K562 (cell line): ENCODE measurements at regions not wholly inside any gene's neighbourhood (a gene's known extent, or its start where the extent isn't known, plus 50 kb on each side); places are given as distances from the start of the nearest gene placed in this dataset.

Experiments used
- ATAC-seq: fragments of 200-7000 bp; cut with Tn5 transposase; 3 replicates; pipeline ENCODE4 v1.9.1; 2020; ENCODE audit warnings: moderate library complexity
- BruUV-seq: library from RNA; stranded (reverse); fragments of 400-500 nt; replicated peaks from 2 replicates; lab custom pipeline; 2021; lab: Mats Ljungman, UMichigan
- CTCF ChIA-PET: fragments of 300-600 bp; formaldehyde crosslinking; extraction: SDS; loops from one replicate; lab custom pipeline; 2021; ENCODE audit warnings: low intra/inter-chr PET ratio; lab: Yijun Ruan, JAX
- POLR2A ChIA-PET: fragments of 300-600, 350-650 bp; sonication (Branson Sonifier 250); formaldehyde crosslinking; extraction: SDS; loops from one replicate; lab custom pipeline; 2021; ENCODE audit warnings: antibody characterized with exemption, inconsistent platforms; lab: Yijun Ruan, JAX
- DNase-seq, 4 experiments: peaks; one replicate each; pipeline versions ENCODE4 v3.0.0 to v3.0.0-alpha.2; 2011 to 2018; ENCODE audit warnings: low spot score in 3 of 4, mixed read lengths in 3 of 4; ENCODE audit errors: extremely low read depth in 1 of 4
- FAIRE-seq: peaks from 2 replicates; lab custom pipeline; 2011; peaks lifted over from hg19 to GRCh38; lab: Jason Lieb, UNC
- H2AFZ ChIP-seq: 2 replicates; pipeline ENCODE4 v1.6.0; 2011; ENCODE audit warnings: low read depth, low read length, control low read depth, inconsistent platforms
- H3K27ac ChIP-seq: fragments of 200-600 bp; 3 replicates; pipeline ENCODE4 v1.8.0; 2011; ENCODE audit warnings: low read depth, mild to moderate bottlenecking, control low read depth, inconsistent platforms, low read length, moderate library complexity, mixed read lengths; ENCODE audit errors: extremely low read depth
- H3K27me3 ChIP-seq, 2 experiments: fragments of 300-600 bp in 1 of 2; 2 replicates in 1 of 2; 3 replicates in 1 of 2; pipeline versions ENCODE4 v1.6.0 to v1.8.0; 2011; ENCODE audit warnings: inconsistent platforms in 2 of 2, low read length in 2 of 2, mild to moderate bottlenecking in 1 of 2, mixed read lengths in 1 of 2, moderate library complexity in 1 of 2; ENCODE audit not compliant: control insufficient read depth in 2 of 2, insufficient read depth in 2 of 2
- H3K36me3 ChIP-seq: fragments of 300-600 bp; 3 replicates; pipeline ENCODE4 v1.8.0; 2011; ENCODE audit warnings: mild to moderate bottlenecking, low read length, inconsistent platforms; ENCODE audit not compliant: control insufficient read depth, insufficient read depth
- H3K4me1 ChIP-seq, 2 experiments: fragments of 200-600 bp in 1 of 2; replicated peaks in 1 of 2; 2 replicates in 1 of 2; 3 replicates in 1 of 2; pipeline versions ENCODE4 v1.5.1 to v1.8.0; 2011; ENCODE audit warnings: inconsistent platforms in 2 of 2, low read length in 2 of 2, mild to moderate bottlenecking in 1 of 2, mixed read lengths in 1 of 2, moderate library complexity in 1 of 2; ENCODE audit not compliant: control insufficient read depth in 2 of 2, insufficient read depth in 2 of 2
- H3K4me2 ChIP-seq: 2 replicates; pipeline ENCODE4 v1.6.1; 2011; ENCODE audit warnings: low read length, control low read depth, inconsistent platforms, mixed read lengths; ENCODE audit not compliant: insufficient read depth
- H3K4me3 ChIP-seq: fragments of 200-600 bp; sonication (generic), shearing (Covaris generic); 2 replicates; pipeline ENCODE4 v1.5.1; 2016; ENCODE audit warnings: control low read depth, inconsistent platforms
- H3K79me2 ChIP-seq: fragments of 200-600 bp; 3 replicates; pipeline ENCODE4 v1.8.0; 2011; ENCODE audit warnings: low read length, inconsistent platforms; ENCODE audit not compliant: control insufficient read depth, insufficient read depth
- H3K9ac ChIP-seq, 2 experiments: 2 replicates each; pipeline versions ENCODE4 v1.6.0 to v1.6.1; 2011; ENCODE audit warnings: low read depth in 2 of 2, low read length in 2 of 2, control low read depth in 1 of 2, inconsistent platforms in 1 of 2, mild to moderate bottlenecking in 1 of 2, mixed read lengths in 1 of 2; ENCODE audit not compliant: insufficient read depth in 1 of 2
- H3K9me1 ChIP-seq: one replicate; pipeline ENCODE4 v1.6.0; 2011; ENCODE audit warnings: inconsistent platforms, mild to moderate bottlenecking, low read length, moderate library complexity; ENCODE audit not compliant: control insufficient read depth, insufficient read depth
- H3K9me3 ChIP-seq: replicated peaks from 2 replicates; pipeline ENCODE4 v1.5.1; 2011; ENCODE audit warnings: low read depth, low read length, inconsistent platforms; ENCODE audit not compliant: control insufficient read depth, insufficient read depth
- H4K20me1 ChIP-seq: replicated peaks from 2 replicates; pipeline ENCODE4 v1.6.1; 2011; ENCODE audit warnings: low read length, inconsistent platforms, mixed read lengths; ENCODE audit not compliant: control insufficient read depth, insufficient read depth
- ATF3 ChIP-seq, 2 experiments: fragments of 450-650 bp in 1 of 2; sonication (generic) in 1 of 2; formaldehyde crosslinking in 1 of 2; IDR thresholded peaks in 1 of 2; conservative IDR thresholded peaks in 1 of 2; 2 replicates each; pipeline versions ENCODE4 v1.6.1 to v1.8.1; 2016 to 2023; ENCODE audit warnings: mild to moderate bottlenecking in 2 of 2, moderate library complexity in 2 of 2, inconsistent platforms in 1 of 2, missing genetic modification reagents in 1 of 2
- CBX2 ChIP-seq: fragments of 200-600 bp; sonication (generic); IDR thresholded peaks from one replicate; pipeline ENCODE4 v1.6.1; 2012; ENCODE audit warnings: mild to moderate bottlenecking, low read length, inconsistent platforms; ENCODE audit not compliant: insufficient read depth, poor library complexity, severe bottlenecking
- FOSL1 ChIP-seq: fragments of 200-800 bp; sonication (Bioruptor generic); conservative IDR thresholded peaks from 2 replicates; pipeline ENCODE4 v1.6.1; 2016; ENCODE audit warnings: missing genetic modification characterization, missing compliant biosample characterization
- NBN ChIP-seq: fragments of 450-650 bp; IDR thresholded peaks from 2 replicates; pipeline ENCODE4 v1.6.1; 2016; ENCODE audit warnings: low read depth, mild to moderate bottlenecking
- NR2C2 ChIP-seq, 2 experiments: fragments of 200-800 bp in 1 of 2; sonication (Bioruptor generic) in 1 of 2; sonication (generic) in 1 of 2; formaldehyde crosslinking in 1 of 2; IDR thresholded peaks; 2 replicates each; pipeline versions ENCODE4 v1.6.1 to v1.8.0; 2016 to 2022; ENCODE audit warnings: mild to moderate bottlenecking in 1 of 2, missing compliant biosample characterization in 1 of 2, missing genetic modification characterization in 1 of 2, missing genetic modification reagents in 1 of 2
- SMAD4 ChIP-seq: fragments of 250-450 bp; sonication (Bioruptor Pico); conservative IDR thresholded peaks from 2 replicates; pipeline ENCODE4 v1.8.0; 2021; ENCODE audit warnings: inconsistent platforms, mild to moderate bottlenecking, moderate library complexity
- WGBS: fragments of 100-300 bp; shearing (Covaris generic); methylation state at CpG from one replicate; pipeline ENCODE4 v1.1.6; 2016; ENCODE audit warnings: low coverage, mixed read lengths; ENCODE audit not compliant: insufficient coverage; ENCODE audit errors: missing lambda C conversion rate; 5-methylcytosine and 5-hydroxymethylcytosine counted together
- in situ Hi-C: fragments of 300-500 bp; cut with MboI; formaldehyde crosslinking; loops from 4 replicates; pipeline ENCODE4 v1.15.0; 2018; ENCODE audit warnings: inconsistent platforms, mixed read lengths
- intact Hi-C: fragments of 100-400 bp; cut with micrococcal nuclease; formaldehyde crosslinking; loops from 2 replicates; pipeline ENCODE4 v1.14.2; 2022

DNA sequence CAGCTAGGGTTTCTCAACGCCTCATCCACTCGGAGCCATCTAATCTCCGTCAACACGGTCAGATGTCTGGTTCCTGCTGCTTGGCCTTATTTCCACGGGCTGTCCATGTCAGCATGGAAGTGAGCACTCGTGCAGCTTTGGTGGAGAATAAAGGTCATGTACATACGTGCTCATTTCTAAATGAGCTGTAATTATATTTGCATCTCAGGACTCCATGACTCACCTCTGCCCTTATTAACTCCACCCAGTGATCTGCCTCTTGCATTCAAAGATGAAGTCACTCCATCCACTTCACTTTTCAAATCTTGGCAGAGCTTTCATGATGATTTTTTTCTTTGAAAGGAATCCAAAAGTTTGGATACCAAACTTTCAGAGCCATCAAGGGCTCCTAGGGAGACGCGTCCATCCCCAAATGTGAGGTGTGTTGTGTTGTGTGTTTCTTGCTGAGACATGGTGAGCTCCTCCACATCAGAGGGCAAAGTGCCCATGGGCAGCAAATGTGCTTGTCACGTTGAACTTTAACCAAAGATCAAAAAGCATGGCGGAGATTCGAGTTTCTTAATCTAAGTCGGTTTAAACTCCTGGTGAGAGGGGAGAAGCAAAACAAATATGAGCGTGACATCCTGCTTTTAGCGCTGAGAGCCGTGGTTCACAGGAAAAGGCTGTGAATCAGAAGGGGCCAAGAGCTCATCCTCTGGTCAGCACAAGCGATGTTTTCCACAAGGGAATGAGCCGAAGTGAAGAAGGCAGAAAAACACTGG is 68.6 kb upstream of the ERRFI1 start:
- Histone ChIP-seq H4K20me1 (no peaks in the 10 kb centered on the region), H3K4me2 (no peak overlapping the region), H3K27me3 (peaks cover 40 to 51% of the 10 kb centered on the region in 2 experiments), H3K4me3 (no peak overlapping the region), H3K9ac (no peak overlapping the region), H3K4me1 (no peaks in the 10 kb centered on the region; a peak in 2 of 5 replicates), H3K36me3 (no peaks in the 10 kb centered on the region), H3K9me3 (no peaks in the 10 kb centered on the region), H3K9me1 (no peaks in the 10 kb centered on the region), H2AFZ (no peak overlapping the region), H3K27ac (no peak overlapping the region), H3K79me2 (no peaks in the 10 kb centered on the region)
- ChIA-PET CTCF (no interaction called here), POLR2A (interaction anchor here (0.9 to 1.9 kb wide), 5 partner anchors 9 to 133 kb away, joined by 3 to 7 read pairs (median 5); partner anchors contain the start of gene PARK7)
- TF ChIP-seq NR2C2 (CRISPR knock-in tag; IDR thresholded peaks at IDR 0.05) (no peak), NR2C2 (tag; IDR thresholded peaks at IDR 0.05) (0 out of 2 replicates have a peak, but pooled peaks have one; percentile 3), ATF3 (IDR thresholded peaks at IDR 0.05) (peak; percentile 71), ATF3 (CRISPR knock-in tag; conservative IDR thresholded peaks at IDR 0.05) (no peak), CBX2 (peak; percentile 48), FOSL1 (tag) (0 out of 2 replicates have a peak, but pooled peaks have one; percentile 25), SMAD4 (CRISPR knock-in tag) (no peak), NBN (no peak)
- DNase-seq (no peak), ATAC-seq (no peak), FAIRE-seq (no peak)
- intact Hi-C loops (no loop called here), in situ Hi-C loops (no loop called here)
- BruUV-seq, result no TSS peak
- WGBS, result under 1% methylated on average over 18 of the region's 18 CpGs
